ENCODE measurements at regions not wholly inside any gene's neighbourhood (a gene's known extent, or its start where the extent isn't known, plus 50 kb on each side); places are given as distances from the start of the nearest gene placed in this dataset.

DNA sequence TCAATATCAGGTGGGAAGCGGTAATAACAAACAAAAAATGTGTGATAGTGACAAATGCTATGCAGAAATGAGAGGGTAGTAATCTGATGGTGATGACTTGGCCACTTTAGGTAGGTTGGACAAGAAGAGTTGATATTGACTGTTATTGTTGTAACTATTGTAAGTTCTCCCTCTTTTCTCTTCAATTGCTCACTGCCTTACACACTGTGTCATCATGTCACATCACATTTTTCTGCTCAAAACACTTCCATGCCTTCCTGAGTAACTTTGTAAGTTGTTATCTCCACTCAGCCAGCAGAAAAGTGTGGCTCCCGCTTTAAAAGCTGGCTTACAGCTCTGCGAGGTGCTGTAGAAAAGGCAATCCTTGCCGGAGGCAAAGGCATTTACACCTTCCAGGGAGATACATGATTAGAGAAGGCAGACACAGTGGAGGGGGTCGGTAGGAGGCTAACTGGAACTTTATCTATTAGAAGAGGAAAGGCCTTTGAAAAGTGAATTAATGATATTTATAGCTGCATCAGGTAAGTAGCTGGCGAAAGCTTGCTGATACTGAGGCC lies 85.2 kb upstream of the CLINT1 start:
- H3K9ac ChIP-seq (ENCODE audit: control insufficient read depth, insufficient read depth, low read length) = no peak overlapping the region
- RAD21 ChIA-PET (ENCODE audit: unreplicated experiment) = no interaction called here
- no peaks in the 10 kb centered on the region for H3K27me3 ChIP-seq (replicated peaks in 1 of 2; ENCODE audit: control insufficient read depth in 2 of 2, insufficient read depth in 2 of 2, low read length in 1 of 2)
- H3K4me1 ChIP-seq (ENCODE audit: control insufficient read depth, insufficient read depth, low read length) = no peaks in the 10 kb centered on the region
- SMC1A ChIA-PET (ENCODE audit: uncharacterized antibody, unreplicated experiment) = interaction anchor here (0.7 kb wide), 1 partner anchor 9 kb away, joined by 3 read pairs; no protein-coding TSS in a partner anchor
- CTCF ChIA-PET = interaction anchor here (0.5 to 1.0 kb wide), 2 partner anchors 117 to 1263 kb away, joined by 3 to 4 read pairs; no protein-coding TSS in a partner anchor
- H4K20me1 ChIP-seq (ENCODE audit: control insufficient read depth, insufficient read depth) = no peaks in the 10 kb centered on the region
- H3K79me2 ChIP-seq (ENCODE audit: control insufficient read depth, insufficient read depth, low read length) = no peaks in the 10 kb centered on the region
- no peak overlapping the region for H2AFZ ChIP-seq (ENCODE audit: control insufficient read depth, low read depth, low read length)
- no TSS peak for BruUV-seq (replicated peaks)
- no peaks in the 10 kb centered on the region for H3K9me3 ChIP-seq (replicated peaks; ENCODE audit: control insufficient read depth, insufficient read depth, low read length)
- H3K4me2 ChIP-seq (ENCODE audit: control insufficient read depth, insufficient read depth) = no peak overlapping the region
- intact Hi-C loops (cut with micrococcal nuclease; ENCODE audit: unreplicated experiment) (no loop called here), in situ Hi-C loops (cut with MboI) (no loop called here)
- ATAC-seq (no peak), DNase-seq (ENCODE audit: low read depth, low spot score) (no peak), FAIRE-seq (no peak)
- WGBS (ENCODE audit: insufficient coverage, insufficient replicate concordance, low lambda C conversion rate, missing lambda C conversion rate) = 74% methylated on average over 6 of the region's 6 CpGs
- POLR2A ChIA-PET = interaction anchor here (1.0 kb wide), 1 partner anchor 131 kb away, joined by 3 read pairs; no protein-coding TSS in a partner anchor
- H3K36me3 ChIP-seq (ENCODE audit: control insufficient read depth in 2 of 2, insufficient read depth in 2 of 2, low read length in 1 of 2) = no peaks in the 10 kb centered on the region
- TF ChIP-seq SREBF1 (IDR thresholded peaks at IDR 0.05; ENCODE audit: low read length) (no peak), SUPT20H (IDR thresholded peaks at IDR 0.05; ENCODE audit: borderline replicate concordance, control insufficient read depth, low read depth, low read length) (no peak)
- TF ChIP-seq, protein P1, sequence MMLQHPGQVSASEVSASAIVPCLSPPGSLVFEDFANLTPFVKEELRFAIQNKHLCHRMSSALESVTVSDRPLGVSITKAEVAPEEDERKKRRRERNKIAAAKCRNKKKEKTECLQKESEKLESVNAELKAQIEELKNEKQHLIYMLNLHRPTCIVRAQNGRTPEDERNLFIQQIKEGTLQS (IDR thresholded peaks at IDR 0.05; ENCODE audit: borderline replicate concordance, extremely low read depth, low read depth, low read length) = no peak
- H3K27ac ChIP-seq (ENCODE audit: control insufficient read depth, insufficient read depth) = no peak overlapping the region
- H3K4me3 ChIP-seq = no peak overlapping the region

- RAD21 ChIA-PET (ENCODE audit: unreplicated experiment) = no interaction called here
- TF ChIP-seq NRF1 (conservative IDR thresholded peaks at IDR 0.05; ENCODE audit: low read depth, low read length) (no peak), STAT3 (IDR thresholded peaks at IDR 0.05; ENCODE audit: low read depth, low read length) (no peak), SMARCA5 (IDR thresholded peaks at IDR 0.05) (no peak), HDAC2 (IDR thresholded peaks at IDR 0.05) (no peak), POLR2AphosphoS2 (IDR thresholded peaks at IDR 0.05; ENCODE audit: low read depth, low read length) (no peak), POLR2AphosphoS5 (IDR thresholded peaks at IDR 0.05; ENCODE audit: low read length) (no peak), HCFC1 (IDR thresholded peaks at IDR 0.05; ENCODE audit: low read length) (no peak), GABPA (IDR thresholded peaks at IDR 0.05; ENCODE audit: low read depth) (no peak), RELA (IDR thresholded peaks at IDR 0.05; ENCODE audit: borderline replicate concordance, partially characterized antibody) (no peak), YBX1 (IDR thresholded peaks at IDR 0.05) (no peak), SREBF2 (IDR thresholded peaks at IDR 0.05; ENCODE audit: low read length) (no peak), ATF7 (IDR thresholded peaks at IDR 0.05; ENCODE audit: low read depth) (no peak), SP1 (IDR thresholded peaks at IDR 0.05; ENCODE audit: low read depth, low read length) (no peak), E2F4 (IDR thresholded peaks at IDR 0.05; ENCODE audit: low read depth, low read length) (no peak), RB1 (IDR thresholded peaks at IDR 0.05; ENCODE audit: borderline replicate concordance) (no peak), IKZF1 (conservative IDR thresholded peaks at IDR 0.05) (no peak), YY1 (IDR thresholded peaks at IDR 0.05; ENCODE audit: low read depth, low read length) (no peak), CBX3 (IDR thresholded peaks at IDR 0.05; ENCODE audit: borderline replicate concordance, low read depth) (no peak)
Observed at GRCh38 chr5:157942595-157942994, 83.7 kb upstream of the CLINT1 start.

More at GRCh38 chr5:157942595-157942994, 83.7 kb upstream of the CLINT1 start:
- Histone ChIP-seq H3K9me3 (replicated peaks; ENCODE audit: control insufficient read depth, insufficient read depth, low read length) (no peaks in the 10 kb centered on the region), H3K27ac (ENCODE audit: control insufficient read depth, insufficient read depth) (no peak overlapping the region), H3K4me3 (no peak overlapping the region), H2AFZ (ENCODE audit: control insufficient read depth, low read depth, low read length) (no peak overlapping the region), H3K4me2 (ENCODE audit: control insufficient read depth, insufficient read depth) (no peak overlapping the region), H3K4me1 (ENCODE audit: control insufficient read depth, insufficient read depth, low read length) (no peaks in the 10 kb centered on the region), H3K79me2 (ENCODE audit: control insufficient read depth, insufficient read depth, low read length) (no peaks in the 10 kb centered on the region), H4K20me1 (ENCODE audit: control insufficient read depth, insufficient read depth) (no peaks in the 10 kb centered on the region), H3K36me3 (ENCODE audit: control insufficient read depth in 2 of 2, insufficient read depth in 2 of 2, low read length in 1 of 2) (no peaks in the 10 kb centered on the region), H3K9ac (ENCODE audit: control insufficient read depth, insufficient read depth, low read length) (no peak overlapping the region), H3K27me3 (replicated peaks in 1 of 2; ENCODE audit: control insufficient read depth in 2 of 2, insufficient read depth in 2 of 2, low read length in 1 of 2) (no peaks in the 10 kb centered on the region)
- no peak for DNase-seq (ENCODE audit: low read depth, low spot score)
- ChIA-PET CTCF (interaction anchor here (0.6 kb wide), 1 partner anchor 123 kb away, joined by 3 read pairs; no protein-coding TSS in a partner anchor), POLR2A (no interaction called here), SMC1A (ENCODE audit: uncharacterized antibody, unreplicated experiment) (no interaction called here)
- BruUV-seq (replicated peaks) = no TSS peak
- in situ Hi-C loops (cut with MboI) (no loop called here), intact Hi-C loops (cut with micrococcal nuclease; ENCODE audit: unreplicated experiment) (no loop called here)
- WGBS (ENCODE audit: insufficient coverage, insufficient replicate concordance, low lambda C conversion rate, missing lambda C conversion rate) = 4% methylated on average over 1 of the region's 1 CpG
- FAIRE-seq = no peak
- ATAC-seq = no peak
